ENCODE measurements at regions not wholly inside any gene's neighbourhood (a gene's known extent, or its start where the extent isn't known, plus 50 kb on each side); places are given as distances from the start of the nearest gene placed in this dataset.
"Not testable (repeated sequence)": the region's sequence is repeated elsewhere in the genome, so short reads cannot be mapped to it uniquely, and the experiment has no call there.

DNA sequence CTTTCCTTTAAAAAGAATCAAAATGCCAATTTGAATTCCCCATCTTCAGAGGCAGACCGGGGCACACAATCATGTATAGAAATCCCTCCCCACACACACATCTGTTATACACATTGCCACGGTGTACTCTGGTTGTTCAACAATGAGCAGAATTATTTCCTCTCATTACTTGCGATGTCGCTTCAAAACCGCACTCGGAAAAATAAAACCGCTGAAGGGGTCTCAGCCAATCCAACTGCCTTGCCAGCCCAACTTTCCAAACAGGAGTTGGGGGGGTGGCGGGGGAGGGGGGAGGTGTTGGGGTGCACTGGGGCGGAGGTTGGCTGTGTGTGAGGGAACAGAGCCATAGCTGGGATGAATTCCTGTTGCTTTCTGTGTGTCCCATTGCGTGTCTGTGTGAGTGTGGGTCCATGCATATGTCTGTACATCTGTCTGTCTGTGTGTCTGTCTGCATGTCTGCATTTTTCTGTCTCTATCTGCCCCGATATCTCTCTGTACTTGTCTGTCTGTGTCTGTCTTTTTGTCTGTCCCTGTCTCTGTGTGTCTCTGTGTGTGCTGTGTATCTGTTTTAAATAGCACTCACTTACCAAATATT lies 163.6 kb upstream of the TBX3 start:
- no peak for FAIRE-seq
- TF ChIP-seq POLR2A (IDR thresholded peaks at IDR 0.05; ENCODE audit: low read depth, low read length), result no peak
- no peak for DNase-seq (ENCODE audit: insufficient read length, low spot score)

DNA sequence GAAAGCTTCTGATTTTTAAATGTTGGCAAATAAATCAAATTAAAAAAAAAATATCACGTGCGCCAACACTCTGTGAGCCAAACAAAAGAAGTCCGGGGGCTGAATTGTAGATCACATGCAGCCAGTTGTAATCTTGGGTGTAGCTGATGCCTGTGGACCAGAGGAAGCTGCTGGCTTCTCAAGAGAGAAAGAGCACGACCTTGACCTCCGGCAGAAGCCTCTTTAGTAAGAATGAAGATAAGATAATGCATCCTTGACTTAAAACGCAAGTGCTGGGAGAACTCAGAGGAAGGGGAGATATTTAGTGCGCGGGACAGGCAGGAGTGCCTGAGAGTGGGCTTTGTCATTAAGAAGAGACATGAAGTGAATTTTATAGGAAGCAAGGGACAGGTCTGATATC lies 162.8 kb upstream of the TBX3 start:
- no peak for TF ChIP-seq POLR2A (IDR thresholded peaks at IDR 0.05; ENCODE audit: low read depth, low read length)
- no peak for DNase-seq (ENCODE audit: insufficient read length, low spot score)
- no peak for FAIRE-seq

DNA sequence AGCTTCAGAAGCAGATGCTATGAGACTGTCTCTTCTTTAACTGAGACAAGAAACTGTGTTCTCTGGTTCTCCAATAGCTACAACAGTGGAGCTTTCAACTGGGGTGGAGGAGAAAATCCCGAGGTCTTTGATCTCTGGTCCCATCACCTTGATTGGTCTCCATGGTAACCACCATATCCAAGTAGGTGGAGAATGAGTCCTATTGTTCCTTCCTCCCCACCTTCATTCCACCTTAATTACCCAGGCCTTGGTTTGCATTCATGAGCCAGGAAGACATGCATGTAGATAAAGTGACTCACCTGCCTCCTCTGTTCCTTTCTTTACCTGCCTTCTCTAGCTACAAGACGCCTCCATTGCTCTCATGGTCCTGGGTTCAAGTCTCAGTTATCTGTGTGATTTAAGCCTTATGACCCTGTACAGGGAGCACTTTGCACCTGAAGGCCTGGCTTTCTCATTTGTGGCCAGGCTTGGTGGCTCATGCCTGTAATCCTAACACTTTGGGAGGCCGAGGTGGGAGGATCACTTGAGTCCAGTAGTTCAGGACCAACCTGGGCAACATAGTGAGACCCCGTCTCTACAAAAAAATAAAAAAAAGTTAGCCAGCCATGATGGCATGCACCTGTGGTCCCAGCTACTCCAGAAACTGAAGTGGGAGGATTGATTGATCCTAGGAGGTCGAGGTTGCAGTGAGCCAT lies 157.7 kb upstream of the TBX3 start:
- no peak for TF ChIP-seq POLR2A (IDR thresholded peaks at IDR 0.05; ENCODE audit: low read depth, low read length)
- FAIRE-seq (no peak), DNase-seq (ENCODE audit: insufficient read length, low spot score) (no peak)

DNA sequence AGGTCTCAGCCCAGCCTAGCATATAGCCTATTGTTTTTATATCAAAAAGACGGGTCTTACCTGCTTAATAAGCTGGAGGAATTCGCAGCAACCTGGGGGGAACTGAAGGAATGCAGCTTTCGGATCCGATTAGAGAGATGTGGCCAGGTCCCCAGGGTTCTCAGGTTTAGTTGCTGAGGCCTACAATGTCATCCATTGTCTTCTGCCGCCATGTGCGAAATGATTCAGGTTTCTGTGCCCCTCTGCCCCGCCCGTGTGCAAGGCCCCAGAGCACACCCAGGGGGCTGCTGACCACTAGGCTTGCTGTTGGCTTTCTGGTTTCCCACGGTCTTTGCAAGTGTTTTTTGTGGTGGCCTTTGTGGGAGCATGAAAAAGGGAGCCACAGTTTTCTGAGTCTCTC lies 154.5 kb upstream of the TBX3 start:
- DNase-seq (ENCODE audit: insufficient read length, low spot score) (no peak), FAIRE-seq (no peak)
- no peak for TF ChIP-seq POLR2A (IDR thresholded peaks at IDR 0.05; ENCODE audit: low read depth, low read length)

DNA sequence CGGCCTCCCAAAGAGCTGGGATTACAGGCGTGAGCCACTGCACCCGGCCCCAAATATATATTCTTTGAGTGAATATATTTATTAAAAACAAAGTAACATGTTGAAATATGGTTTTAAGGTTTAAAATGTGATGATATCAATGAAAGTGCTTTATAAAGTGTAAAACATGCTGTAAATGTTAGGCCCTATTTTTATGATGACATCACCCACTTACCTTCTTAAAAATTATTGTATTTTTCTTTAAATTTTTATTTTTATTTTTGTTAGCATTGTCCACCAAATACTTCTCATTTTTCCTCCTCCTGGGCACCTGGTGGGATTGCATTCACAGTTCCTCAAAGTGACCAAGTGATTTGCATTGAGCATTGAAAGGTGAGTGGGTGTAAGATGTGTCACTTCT lies 152.6 kb upstream of the TBX3 start:
- FAIRE-seq (no peak), DNase-seq (ENCODE audit: insufficient read length, low spot score) (no peak)
- no peak for TF ChIP-seq POLR2A (IDR thresholded peaks at IDR 0.05; ENCODE audit: low read depth, low read length)

DNA sequence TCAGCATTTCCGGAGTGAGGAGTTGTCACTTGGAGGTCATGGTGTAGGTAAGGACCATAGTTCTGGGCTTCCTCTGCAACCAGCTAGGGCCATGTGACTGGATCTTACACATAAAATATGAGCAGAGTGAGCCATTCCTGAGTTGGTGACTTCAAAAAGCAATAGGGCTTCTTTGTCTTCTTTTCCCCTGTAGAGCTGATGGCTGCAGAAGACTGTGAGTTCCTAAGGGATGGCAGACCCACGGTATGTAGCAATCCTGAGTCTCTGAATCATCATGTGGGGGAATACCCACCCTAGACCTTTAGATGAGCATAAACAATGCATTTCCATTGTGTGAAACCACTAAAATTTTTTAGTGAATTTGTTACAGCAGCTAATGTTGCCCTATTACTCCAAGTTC lies 151.1 kb upstream of the TBX3 start:
- no peak for TF ChIP-seq POLR2A (IDR thresholded peaks at IDR 0.05; ENCODE audit: low read depth, low read length)
- FAIRE-seq (no peak), DNase-seq (ENCODE audit: insufficient read length, low spot score) (peak; percentile 14)

DNA sequence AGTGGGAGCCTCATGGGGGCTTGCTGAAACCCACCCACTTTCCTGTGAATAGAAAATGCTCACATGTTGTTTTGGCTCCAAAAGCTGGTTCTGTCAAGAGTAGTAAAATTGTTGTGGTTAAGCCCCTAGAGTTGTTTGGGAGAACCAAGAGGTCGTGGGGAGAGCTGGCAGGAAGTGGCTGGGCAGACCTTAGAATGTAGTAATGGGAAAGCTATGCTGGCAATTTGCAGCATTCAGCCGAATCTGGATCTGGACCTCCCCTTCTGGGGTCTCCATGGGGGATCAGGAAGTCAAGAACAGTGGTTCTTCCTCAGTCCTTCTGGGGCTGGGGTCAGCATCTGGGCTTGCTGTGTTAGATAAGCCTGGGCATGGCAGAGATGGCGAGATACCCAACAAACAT lies 150.6 kb upstream of the TBX3 start:
- peak; percentile 11 for FAIRE-seq
- peak; percentile 30 for DNase-seq (ENCODE audit: insufficient read length, low spot score)
- no peak for TF ChIP-seq POLR2A (IDR thresholded peaks at IDR 0.05; ENCODE audit: low read depth, low read length)

DNA sequence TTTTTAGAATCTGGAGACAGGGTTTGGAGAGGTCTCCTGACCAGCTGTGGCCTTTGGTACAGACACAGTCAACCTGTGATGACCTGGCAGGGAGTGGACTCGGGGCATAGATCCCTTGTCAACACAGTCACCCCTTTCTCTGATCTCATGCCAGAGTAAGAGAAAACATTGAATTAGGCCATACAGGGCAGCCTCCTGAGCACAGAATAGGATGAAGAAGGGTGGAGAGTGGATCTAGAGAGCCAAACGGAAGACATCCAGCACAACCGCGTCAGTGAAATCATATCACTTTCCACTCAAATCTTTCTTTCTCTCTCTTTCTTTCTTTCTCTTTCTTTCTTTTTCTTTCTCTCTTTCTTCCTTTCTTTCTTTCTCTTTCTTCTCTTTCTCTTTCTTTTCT lies 145.9 kb upstream of the TBX3 start:
- DNase-seq (ENCODE audit: insufficient read length, low spot score) (no peak), FAIRE-seq (no peak)
- TF ChIP-seq POLR2A (IDR thresholded peaks at IDR 0.05; ENCODE audit: low read depth, low read length), result no peak

DNA sequence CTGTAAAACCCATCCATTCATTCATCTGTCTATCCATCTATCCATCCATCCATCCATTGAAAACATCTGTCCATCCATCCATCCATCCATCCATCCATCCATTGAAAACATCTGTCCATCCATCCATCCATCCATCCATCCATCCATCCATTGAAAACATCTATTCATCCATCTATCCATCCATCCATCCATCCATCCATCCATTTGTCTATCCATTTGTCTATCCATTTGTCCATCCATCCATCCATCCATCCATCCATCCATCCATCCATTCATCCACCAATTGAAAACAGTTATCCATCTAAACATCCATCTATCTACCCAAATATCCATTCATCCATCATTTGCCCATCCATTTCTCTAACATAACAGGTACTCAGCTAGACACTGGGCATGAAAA lies 145.3 kb upstream of the TBX3 start:
- not testable (repeated sequence) for DNase-seq (ENCODE audit: insufficient read length, low spot score); FAIRE-seq

DNA sequence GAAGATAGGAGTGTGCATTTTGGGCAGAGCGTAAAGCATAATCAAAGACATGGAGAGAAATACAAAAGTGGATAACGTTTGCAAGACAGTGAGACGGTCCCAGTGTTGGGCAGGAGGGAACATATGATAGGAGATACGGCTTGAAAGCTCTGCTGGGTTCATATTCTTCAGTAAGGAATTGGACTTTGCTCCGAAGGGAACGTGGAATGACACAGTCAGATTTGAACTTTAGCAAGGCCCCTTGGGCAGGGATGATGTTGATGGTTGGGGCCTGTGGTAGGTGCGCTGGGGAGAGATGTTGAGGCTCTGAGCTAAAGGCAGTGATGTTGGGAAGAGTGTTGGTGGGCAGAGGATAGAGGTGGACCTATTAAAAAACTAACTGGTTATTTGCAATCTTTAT lies 143.5 kb upstream of the TBX3 start:
- DNase-seq (ENCODE audit: insufficient read length, low spot score), result no peak
- no peak for FAIRE-seq
- TF ChIP-seq POLR2A (IDR thresholded peaks at IDR 0.05; ENCODE audit: low read depth, low read length), result no peak

DNA sequence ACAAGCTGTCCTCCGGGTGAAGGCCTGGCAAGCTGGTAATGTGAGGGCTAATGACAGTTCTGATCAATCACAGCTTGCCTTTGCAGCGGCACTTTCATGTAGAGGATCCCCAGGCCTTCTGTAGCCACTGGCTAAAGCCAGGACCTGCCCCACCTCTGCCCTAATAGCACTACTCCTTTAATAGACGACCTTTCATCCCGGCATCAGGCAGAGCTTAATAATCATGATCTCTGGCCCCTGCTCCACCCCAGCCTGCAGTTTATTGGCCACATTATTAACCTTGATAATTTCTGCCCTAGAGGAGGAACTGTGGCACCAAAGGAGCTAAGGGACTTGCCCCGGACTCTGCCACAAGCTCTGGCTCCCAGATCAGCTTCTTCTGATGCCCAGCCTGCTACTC lies 142.3 kb upstream of the TBX3 start:
- DNase-seq (ENCODE audit: insufficient read length, low spot score) (no peak), FAIRE-seq (no peak)
- no peak for TF ChIP-seq POLR2A (IDR thresholded peaks at IDR 0.05; ENCODE audit: low read depth, low read length)

DNA sequence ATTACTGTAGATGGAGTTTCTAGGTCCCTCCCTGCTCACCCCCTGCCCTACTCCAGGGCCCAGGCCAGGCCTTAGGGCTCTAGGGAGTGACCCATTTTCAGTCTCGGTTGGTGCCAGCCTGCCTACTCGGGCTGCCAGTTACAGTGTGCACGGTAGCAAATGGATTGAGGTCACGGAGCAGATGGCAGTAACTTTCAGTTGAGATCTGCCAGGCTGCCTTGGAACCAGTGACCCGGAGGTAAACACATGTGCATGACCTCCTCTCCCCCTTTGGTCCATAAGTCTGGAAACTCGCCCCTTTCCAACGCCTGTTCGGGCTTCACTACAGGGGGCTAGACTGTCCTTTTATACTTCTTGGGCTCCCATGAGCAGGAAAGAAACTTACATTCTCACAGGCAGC lies 139.7 kb upstream of the TBX3 start:
- DNase-seq (ENCODE audit: insufficient read length, low spot score), result no peak
- FAIRE-seq, result no peak
- no peak for TF ChIP-seq POLR2A (IDR thresholded peaks at IDR 0.05; ENCODE audit: low read depth, low read length)

DNA sequence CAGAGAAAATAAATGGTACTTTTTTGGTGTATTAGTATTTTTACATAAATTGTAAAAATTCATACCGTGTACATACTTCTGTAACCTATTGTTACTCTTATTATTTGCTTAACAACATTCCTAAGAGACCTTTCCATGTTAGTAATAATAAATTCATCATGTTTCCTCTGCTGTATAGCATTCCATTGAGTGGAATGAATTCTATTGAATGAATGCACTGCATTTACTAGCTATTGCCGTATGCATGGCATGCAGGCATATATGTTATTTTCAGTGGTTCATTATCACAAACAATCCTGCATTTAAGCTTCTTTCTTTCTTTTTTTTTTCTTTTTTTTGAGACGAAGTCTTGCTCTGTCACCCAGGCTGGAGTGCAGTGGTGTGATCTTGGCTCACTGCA lies 137.6 kb upstream of the TBX3 start:
- DNase-seq (ENCODE audit: insufficient read length, low spot score) (no peak), FAIRE-seq (no peak)
- TF ChIP-seq POLR2A (IDR thresholded peaks at IDR 0.05; ENCODE audit: low read depth, low read length), result no peak

DNA sequence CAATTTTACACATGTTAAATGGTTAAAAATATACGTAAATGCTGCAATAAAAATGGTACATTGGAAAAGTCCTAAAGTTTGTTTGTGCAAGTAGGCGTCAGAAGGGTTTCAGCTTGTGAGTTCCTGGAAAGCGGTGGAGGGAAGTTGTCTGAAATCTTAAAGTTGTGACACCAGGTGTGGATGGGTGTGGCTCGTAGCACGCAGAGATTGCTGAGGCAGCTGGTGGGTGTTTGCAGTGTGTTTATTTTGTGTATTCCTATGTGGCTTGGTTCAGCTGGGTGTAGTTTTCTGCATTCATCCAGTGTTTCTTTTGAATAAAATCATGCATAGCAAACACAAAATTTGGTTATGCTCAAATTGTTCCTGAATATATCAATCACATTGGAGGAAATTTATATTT lies 136.8 kb upstream of the TBX3 start:
- FAIRE-seq (no peak), DNase-seq (ENCODE audit: insufficient read length, low spot score) (no peak)
- no peak for TF ChIP-seq POLR2A (IDR thresholded peaks at IDR 0.05; ENCODE audit: low read depth, low read length)

DNA sequence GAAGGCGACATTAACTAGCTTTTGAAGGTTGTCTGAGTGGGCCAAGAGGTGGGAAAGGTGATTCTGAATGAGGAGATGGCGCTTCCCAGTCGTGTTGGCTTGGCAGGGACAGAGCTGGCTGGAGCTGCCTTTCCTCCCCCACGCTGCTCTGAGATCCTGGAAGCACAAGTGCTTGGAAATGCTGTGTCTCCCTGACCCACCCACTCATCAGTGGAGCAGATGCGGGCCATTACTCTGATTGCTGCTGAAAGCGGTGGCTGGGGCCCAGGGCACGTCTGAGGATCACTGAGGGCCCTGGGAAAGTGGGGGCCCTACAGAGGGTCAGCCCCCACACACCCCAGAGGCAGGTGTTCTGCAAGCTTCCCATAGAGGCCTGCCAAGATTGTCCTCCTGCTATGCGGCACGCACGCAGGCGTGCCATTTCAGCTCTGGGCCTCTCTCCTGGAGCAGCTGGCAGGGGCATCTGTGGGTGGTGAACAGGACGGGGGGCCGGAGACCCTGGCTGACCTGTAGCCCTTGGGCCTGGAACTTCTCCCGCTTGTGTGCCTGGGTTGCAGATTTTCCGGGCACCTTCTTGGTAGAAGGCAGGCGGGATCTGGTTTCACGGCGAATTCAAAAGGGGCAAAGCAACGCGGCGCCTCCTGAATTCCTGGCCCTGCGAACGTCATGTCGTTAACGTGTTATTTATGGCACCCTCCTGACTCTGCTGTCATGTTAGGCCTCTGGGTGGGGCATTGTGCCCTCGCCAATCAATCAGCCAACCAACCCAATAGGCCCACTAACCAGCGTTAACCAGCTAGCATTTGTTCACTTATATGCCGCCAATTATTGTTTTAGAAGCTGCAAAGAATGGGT lies 133.8 kb upstream of the TBX3 start:
- no peak for TF ChIP-seq POLR2A (IDR thresholded peaks at IDR 0.05; ENCODE audit: low read depth, low read length)
- DNase-seq (ENCODE audit: insufficient read length, low spot score) (no peak), FAIRE-seq (no peak)

Measured in H54 (cell line).